GM12872 (cell line): ENCODE measurements at regions not wholly inside any gene's neighbourhood (a gene's known extent, or its start where the extent isn't known, plus 50 kb on each side); places are given as distances from the start of the nearest gene placed in this dataset.

Experiments
- CTCF ChIP-seq: IDR thresholded peaks from 3 replicates; pipeline ENCODE4 v1.5.1; 2011; ENCODE audit warnings: low read depth, mild to moderate bottlenecking, low read length, moderate library complexity; ENCODE audit not compliant: insufficient read depth

- TF ChIP-seq CTCF, result no peak
Measured at GRCh38 chr13:75920536-75920935, 284.4 kb downstream of the LMO7 start.

GRCh38 chr13:75919660-75920199 is 283.6 kb downstream of the LMO7 start:
- no peak for TF ChIP-seq CTCF

GRCh38 chr13:75915066-75915465 is 278.9 kb downstream of the LMO7 start:
- no peak for TF ChIP-seq CTCF

- no peak for TF ChIP-seq CTCF
Measured at GRCh38 chr13:75913925-75914324, 277.8 kb downstream of the LMO7 start.

GRCh38 chr13:75910591-75910990 is 274.5 kb downstream of the LMO7 start:
- TF ChIP-seq CTCF, result no peak
